Choroid plexus epithelial cell (primary cell): ENCODE measurements at regions not wholly inside any gene's neighbourhood (a gene's known extent, or its start where the extent isn't known, plus 50 kb on each side); places are given as distances from the start of the nearest gene placed in this dataset.
"Not testable (repeated sequence)": the region's sequence is repeated elsewhere in the genome, so short reads cannot be mapped to it uniquely, and the experiment has no call there.

Experiments used
- DNase-seq: peaks from one replicate; pipeline ENCODE4 v3.0.0-alpha.2; 2010; ENCODE audit warnings: low read depth
- H3K4me3 ChIP-seq: 2 replicates; pipeline ENCODE4 v1.5.1; 2011; ENCODE audit warnings: low read depth, mild to moderate bottlenecking, control low read depth, low read length, moderate library complexity
- CTCF ChIP-seq: conservative IDR thresholded peaks from 2 replicates; pipeline ENCODE4 v1.5.1; 2011; ENCODE audit warnings: low read depth, mild to moderate bottlenecking, control low read depth, inconsistent platforms, low read length, moderate library complexity

- H3K4me3 ChIP-seq: no peak overlapping the region
- no peak for DNase-seq
These were observed 249.1 kb upstream of the TEKT4 start for GRCh38 chr2:94622113-94622618.

DNA sequence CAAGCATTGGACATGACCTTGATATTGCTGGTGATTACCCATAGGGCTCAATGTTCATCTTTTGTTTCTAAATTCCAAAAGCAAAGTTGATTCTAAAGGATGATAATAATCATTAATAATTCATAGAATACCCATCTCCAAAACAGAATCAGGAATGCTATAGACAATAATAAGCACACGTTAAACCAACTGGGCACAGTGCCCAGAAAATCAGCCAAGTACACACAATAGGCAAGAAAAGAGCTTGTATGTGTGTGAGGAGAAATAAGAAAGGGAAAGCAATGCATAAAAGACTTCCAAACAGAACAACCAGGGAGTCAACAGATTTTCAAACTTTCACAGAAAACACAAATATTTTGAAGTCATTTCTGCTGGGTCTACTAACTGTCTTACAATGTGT is 242.3 kb upstream of the TEKT4 start:
- DNase-seq: not testable (repeated sequence)

More at GRCh38 chr2:94622113-94622618, 249.1 kb upstream of the TEKT4 start:
- TF ChIP-seq CTCF: no peak

GRCh38 chr2:94641397-94641796 is 229.8 kb upstream of the TEKT4 start:
- DNase-seq, H3K4me3 ChIP-seq: not testable (repeated sequence)

More for the DNA sequence above, 242.3 kb upstream of the TEKT4 start:
- H3K4me3 ChIP-seq: not testable (repeated sequence)

DNA sequence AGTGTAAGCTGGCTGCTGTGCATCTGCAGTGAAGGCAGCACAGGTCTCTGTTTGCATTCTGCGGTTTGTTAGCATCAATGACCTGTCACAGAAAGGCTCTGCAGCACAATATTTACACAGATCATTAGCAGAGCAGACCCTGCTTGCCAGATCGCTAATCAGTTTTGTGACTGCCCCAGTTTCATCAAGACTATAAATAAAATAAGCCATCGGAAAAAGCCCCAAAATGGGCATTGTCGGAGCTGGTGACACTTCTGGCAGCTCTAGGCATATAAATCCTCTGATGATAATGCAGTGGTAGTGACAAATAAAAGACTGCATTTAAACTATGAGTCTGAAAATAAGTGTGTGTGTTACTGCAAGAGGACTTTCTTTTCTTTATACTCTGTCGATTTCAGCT is 219.1 kb upstream of the TEKT4 start:
- not testable (repeated sequence) for DNase-seq, H3K4me3 ChIP-seq

GRCh38 chr2:94669858-94670257 is 201.4 kb upstream of the TEKT4 start:
- not testable (repeated sequence) for DNase-seq

GRCh38 chr2:94694236-94694635 is 177.0 kb upstream of the TEKT4 start:
- H3K4me3 ChIP-seq, DNase-seq: not testable (repeated sequence)

More at GRCh38 chr2:94669858-94670257, 201.4 kb upstream of the TEKT4 start:
- not testable (repeated sequence) for H3K4me3 ChIP-seq

DNA sequence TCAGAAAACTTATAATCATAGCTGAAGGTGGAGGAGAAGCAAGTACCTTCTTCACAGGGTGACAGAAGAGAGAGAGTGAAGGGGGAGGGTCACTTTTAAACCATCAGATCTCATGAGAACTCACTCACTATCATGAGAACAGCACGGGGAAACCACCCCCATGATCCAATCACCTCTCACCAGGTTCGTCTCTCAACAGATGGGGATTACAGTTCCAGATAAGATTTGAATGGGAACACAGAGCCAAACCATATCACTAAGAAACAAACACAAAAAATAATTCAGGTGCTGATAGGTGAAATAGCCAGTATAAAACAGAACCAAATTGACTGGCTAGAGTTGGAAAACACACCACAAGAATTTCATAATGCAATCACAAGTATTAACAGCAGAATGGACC is 162.2 kb upstream of the TEKT4 start:
- not testable (repeated sequence) for H3K4me3 ChIP-seq, DNase-seq

DNA sequence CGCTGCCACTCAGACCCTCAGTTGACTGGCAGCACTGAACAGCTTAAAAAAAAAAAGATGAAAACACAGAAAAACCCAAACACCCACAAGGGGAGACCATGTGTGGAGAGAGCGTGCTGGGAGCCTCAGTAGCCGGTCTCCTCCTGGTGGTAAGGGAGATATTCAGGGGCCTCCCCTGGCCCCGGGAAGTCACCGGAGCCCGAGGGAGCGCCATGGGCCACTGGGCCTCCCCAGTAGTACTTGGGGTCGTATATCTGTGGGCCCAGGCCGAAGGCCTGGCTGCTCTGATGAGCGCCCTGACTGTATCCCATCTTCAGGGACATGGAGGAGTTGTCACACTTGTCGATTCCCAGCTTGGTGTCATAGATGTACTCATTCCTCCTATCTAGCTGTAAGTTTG is 145.7 kb upstream of the TEKT4 start:
- TF ChIP-seq CTCF: no peak
- H3K4me3 ChIP-seq: no peak overlapping the region
- DNase-seq: no peak

DNA sequence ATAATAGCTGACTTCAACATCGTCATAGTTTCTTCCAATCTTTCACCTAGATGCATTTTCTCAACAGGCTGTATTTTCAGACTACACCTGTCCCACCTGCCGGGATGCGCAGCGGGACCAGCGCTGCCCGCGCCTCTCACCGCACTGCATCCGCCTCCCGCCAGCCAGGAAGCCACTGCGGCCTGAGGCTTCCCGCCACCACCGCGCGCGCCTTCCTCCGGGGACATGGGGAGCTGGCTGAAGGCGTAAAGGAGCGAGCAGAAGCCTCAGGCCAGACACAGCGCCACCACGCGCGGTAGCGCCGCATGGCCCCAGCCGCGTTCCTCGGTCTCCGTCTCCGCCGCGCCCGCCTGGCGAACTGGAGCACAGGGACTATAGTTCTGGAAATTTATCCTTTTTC is 135.7 kb upstream of the TEKT4 start:
- not testable (repeated sequence) for H3K4me3 ChIP-seq, DNase-seq

- not testable (repeated sequence) for DNase-seq, H3K4me3 ChIP-seq
These were observed 134.1 kb upstream of the TEKT4 start for GRCh38 chr2:94737145-94737544.

DNA sequence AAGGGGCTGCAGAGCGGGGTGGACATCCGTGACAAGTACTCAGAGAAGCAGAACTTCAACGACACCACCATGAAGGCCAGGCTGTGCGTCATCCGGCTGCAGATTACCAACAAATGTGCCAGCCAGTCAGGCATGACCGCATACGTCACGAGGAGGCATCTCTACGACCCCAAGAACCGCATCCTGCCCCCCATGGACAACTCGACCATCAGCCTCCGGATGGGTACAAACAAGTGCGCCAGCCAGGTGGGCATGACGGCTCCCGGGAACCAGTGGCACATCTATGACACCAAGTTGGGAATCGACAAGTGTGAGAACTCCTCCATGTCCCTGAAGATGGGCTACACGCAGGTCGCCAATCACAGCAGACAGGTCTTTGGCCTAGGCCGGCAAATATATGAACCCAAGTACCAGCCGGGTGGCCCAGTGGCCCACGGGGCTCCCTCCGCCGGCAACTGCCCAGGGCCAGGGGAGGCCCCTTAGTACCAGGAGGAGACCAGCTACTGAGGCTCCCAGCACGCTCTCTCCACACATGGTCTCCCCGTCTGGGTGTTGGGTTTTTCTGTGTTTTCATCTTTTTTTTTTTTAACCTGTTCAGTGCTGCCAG is 133.4 kb upstream of the TEKT4 start:
- not testable (repeated sequence) for H3K4me3 ChIP-seq, DNase-seq

GRCh38 chr2:94753466-94753998 is 117.7 kb upstream of the TEKT4 start:
- H3K4me3 ChIP-seq: no peak overlapping the region
- no peak for TF ChIP-seq CTCF
- no peak for DNase-seq
